SJCRH30 (cell line): ENCODE measurements at regions not wholly inside any gene's neighbourhood (a gene's known extent, or its start where the extent isn't known, plus 50 kb on each side); places are given as distances from the start of the nearest gene placed in this dataset.
"Not testable (repeated sequence)": the region's sequence is repeated elsewhere in the genome, so short reads cannot be mapped to it uniquely, and the experiment has no call there.

Source experiments
- DNase-seq, 2 experiments: peaks; one replicate each; pipeline ENCODE4 v3.0.0-alpha.2; 2015 to 2020
- H3K27ac ChIP-seq: fragments of 250-450 bp; sonication (Bioruptor Pico); 2 replicates; pipeline ENCODE4 v1.5.1; 2020; ENCODE audit warnings: mild to moderate bottlenecking, moderate library complexity
- H3K27me3 ChIP-seq: fragments of 250-450 bp; sonication (Bioruptor Pico); 2 replicates; pipeline ENCODE4 v1.5.1; 2020; ENCODE audit warnings: mild to moderate bottlenecking, moderate library complexity
- H3K36me3 ChIP-seq: fragments of 250-450 bp; sonication (Bioruptor Pico); 2 replicates; pipeline ENCODE4 v1.5.1; 2020; ENCODE audit warnings: mild to moderate bottlenecking, moderate library complexity
- H3K4me1 ChIP-seq: fragments of 250-450 bp; sonication (Bioruptor Pico); 2 replicates; pipeline ENCODE4 v1.5.1; 2020; ENCODE audit warnings: mild to moderate bottlenecking, moderate library complexity
- H3K4me3 ChIP-seq: fragments of 250-450 bp; sonication (Bioruptor Pico); 2 replicates; pipeline ENCODE4 v1.5.1; 2020; ENCODE audit warnings: mild to moderate bottlenecking, moderate library complexity
- H3K9me3 ChIP-seq: fragments of 250-450 bp; sonication (Bioruptor Pico); replicated peaks from 2 replicates; pipeline ENCODE4 v1.5.1; 2020; ENCODE audit warnings: mild to moderate bottlenecking, moderate library complexity

DNA sequence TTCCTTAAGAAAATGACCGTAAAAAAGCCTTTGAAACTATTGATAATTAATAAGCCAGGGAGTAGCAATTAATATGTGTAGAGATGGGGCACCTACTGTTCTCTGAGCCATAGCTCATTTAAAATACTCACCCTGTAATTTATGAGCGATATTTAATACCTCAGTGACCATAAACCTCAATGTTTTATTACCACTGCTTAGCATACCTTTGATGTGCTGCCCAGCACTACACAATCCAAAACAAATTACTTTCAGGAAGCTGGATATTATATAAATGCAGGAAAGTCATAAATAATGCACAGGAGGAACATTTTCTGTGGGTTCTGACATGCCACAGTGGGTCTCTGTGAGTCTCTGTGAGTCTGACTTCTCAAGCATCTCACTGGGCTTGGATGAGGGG is 166.1 kb upstream of the RPL34 start:
- Histone ChIP-seq H3K36me3 (no peaks in the 10 kb centered on the region), H3K27ac (no peak overlapping the region), H3K27me3 (no peaks in the 10 kb centered on the region), H3K4me1 (peaks cover 3% of the 10 kb centered on the region), H3K4me3 (no peak overlapping the region), H3K9me3 (no peaks in the 10 kb centered on the region)
- DNase-seq: no peak

DNA sequence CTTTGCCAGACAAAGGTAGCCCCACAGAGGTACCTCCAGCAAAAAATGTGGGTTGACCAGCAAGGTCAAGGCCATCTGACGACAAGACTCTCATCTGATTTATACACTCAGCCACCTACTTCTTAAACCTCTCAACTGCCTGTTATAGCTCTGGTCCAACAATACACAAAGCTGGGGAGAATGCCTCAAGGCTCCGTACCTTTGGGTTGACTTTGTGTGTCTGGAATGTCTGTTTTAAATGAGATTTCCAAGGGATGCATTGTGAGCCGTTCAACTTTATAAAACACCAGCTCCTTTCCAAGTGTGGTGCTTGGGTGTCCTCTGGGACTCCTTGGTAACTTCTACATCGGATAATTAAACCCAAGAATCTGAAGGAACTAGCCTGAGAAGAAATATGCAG is 167.0 kb upstream of the RPL34 start:
- no peaks in the 10 kb centered on the region for H3K9me3 ChIP-seq
- DNase-seq: no peak
- H3K36me3 ChIP-seq: no peaks in the 10 kb centered on the region
- no peak overlapping the region for H3K27ac ChIP-seq
- H3K27me3 ChIP-seq: no peaks in the 10 kb centered on the region
- H3K4me3 ChIP-seq: no peak overlapping the region
- H3K4me1 ChIP-seq: peaks cover 6% of the 10 kb centered on the region

DNA sequence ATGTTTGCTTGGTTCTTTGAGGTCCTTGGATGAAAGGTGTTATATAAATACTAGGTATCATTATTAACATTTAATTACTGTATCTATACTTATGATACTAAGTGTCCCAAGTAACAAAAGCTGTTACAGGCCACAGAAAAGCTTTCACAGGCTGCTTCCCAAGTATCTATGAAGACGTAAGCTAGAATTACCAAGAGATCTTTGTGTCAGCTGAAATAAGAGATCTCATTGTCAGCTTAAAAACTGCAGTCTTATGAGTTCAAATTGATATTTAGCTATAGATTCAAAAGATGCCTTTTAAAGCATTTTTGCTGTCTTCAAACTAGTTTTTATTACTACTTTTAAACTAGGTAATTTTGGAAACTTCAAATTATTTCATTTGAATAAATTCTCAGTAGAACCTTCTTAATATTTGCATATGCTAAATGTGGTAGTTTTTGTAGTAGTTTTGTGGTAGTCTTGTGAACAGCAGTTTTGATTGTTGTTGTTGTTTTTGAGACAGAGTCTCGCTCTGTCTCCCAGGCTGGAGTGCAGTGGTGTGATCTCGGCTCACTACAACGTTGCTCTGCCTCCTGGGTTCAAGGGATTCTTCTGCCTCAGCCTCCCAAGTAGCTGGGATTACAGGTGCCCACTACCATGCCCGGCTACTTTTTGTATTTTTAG is 170.0 kb upstream of the RPL34 start:
- no peak overlapping the region for H3K27ac ChIP-seq
- no peaks in the 10 kb centered on the region for H3K9me3 ChIP-seq
- no peaks in the 10 kb centered on the region for H3K36me3 ChIP-seq
- no peak overlapping the region for H3K4me3 ChIP-seq
- no peak for DNase-seq
- no peaks in the 10 kb centered on the region for H3K27me3 ChIP-seq
- peaks cover 21% of the 10 kb centered on the region for H3K4me1 ChIP-seq

DNA sequence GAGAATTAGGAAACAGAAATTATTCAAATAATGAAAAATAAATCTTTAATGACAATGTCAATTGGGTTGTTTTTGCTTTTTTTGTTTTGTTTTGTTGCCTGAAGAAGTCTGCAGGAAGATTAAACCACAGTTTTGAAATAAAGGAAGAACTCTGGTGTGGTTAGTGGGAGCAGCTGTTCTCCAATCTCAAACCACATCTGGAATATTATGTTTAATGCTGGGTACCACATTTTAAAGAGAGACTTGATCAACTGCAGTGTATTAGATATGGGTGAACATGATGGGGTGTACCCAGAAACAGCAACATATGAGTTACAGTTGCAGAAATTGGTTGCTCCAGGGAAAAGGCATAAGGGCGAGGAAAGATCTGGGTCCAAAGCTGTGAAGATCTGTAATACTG is 171.2 kb upstream of the RPL34 start:
- DNase-seq: peak in 1 of 2 experiments; percentile 57
- Histone ChIP-seq H3K27ac (no peak overlapping the region), H3K27me3 (no peaks in the 10 kb centered on the region), H3K4me1 (peaks cover 21% of the 10 kb centered on the region), H3K4me3 (no peak overlapping the region), H3K9me3 (no peaks in the 10 kb centered on the region), H3K36me3 (no peaks in the 10 kb centered on the region)

DNA sequence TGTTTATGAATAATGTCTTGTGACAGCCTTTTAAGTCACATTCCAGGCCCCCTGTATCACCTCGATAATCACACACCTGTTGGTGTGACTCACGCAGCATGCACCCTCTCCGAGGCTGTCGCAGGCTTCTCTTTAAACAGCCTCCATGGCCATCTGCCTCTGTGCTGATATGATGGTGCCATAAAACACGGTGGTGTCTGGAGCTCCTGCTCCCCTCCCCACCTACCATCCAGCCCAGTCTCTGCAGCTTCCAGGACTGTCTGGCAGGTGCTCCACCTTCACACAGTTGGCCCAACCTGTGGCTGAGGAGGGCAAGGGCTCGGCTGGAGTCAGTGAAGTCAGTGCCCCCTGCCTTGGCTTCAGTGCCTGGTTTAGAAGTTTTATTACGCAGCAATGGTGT is 173.8 kb upstream of the RPL34 start:
- H3K27me3 ChIP-seq: no peaks in the 10 kb centered on the region
- peaks cover 21% of the 10 kb centered on the region for H3K4me1 ChIP-seq
- H3K36me3 ChIP-seq: no peaks in the 10 kb centered on the region
- no peak overlapping the region for H3K4me3 ChIP-seq
- no peaks in the 10 kb centered on the region for H3K9me3 ChIP-seq
- peak; percentile 32 to 55 for DNase-seq
- no peak overlapping the region for H3K27ac ChIP-seq

DNA sequence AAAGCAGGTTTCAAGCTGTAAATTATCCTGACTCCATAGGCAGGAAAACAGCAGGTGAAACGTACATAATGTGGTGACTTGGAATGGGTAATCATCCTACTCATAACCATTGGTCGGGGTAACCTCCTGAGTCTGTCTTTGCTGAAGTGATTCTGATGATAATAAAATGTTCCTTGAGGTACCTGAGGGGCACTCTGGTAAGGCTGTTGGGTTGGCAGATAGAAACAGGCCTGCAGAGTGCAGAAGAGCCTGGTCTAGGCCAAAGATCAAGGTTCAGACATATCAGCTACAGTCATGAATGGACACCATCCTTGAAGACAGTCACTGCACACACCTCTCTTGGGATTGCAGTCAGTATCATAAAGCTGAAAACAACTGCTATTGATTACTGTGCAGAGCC is 174.7 kb upstream of the RPL34 start:
- H3K4me1 ChIP-seq: peaks cover 21% of the 10 kb centered on the region
- no peak overlapping the region for H3K27ac ChIP-seq
- no peaks in the 10 kb centered on the region for H3K36me3 ChIP-seq
- no peaks in the 10 kb centered on the region for H3K27me3 ChIP-seq
- H3K9me3 ChIP-seq: no peaks in the 10 kb centered on the region
- DNase-seq: no peak
- H3K4me3 ChIP-seq: no peak overlapping the region

DNA sequence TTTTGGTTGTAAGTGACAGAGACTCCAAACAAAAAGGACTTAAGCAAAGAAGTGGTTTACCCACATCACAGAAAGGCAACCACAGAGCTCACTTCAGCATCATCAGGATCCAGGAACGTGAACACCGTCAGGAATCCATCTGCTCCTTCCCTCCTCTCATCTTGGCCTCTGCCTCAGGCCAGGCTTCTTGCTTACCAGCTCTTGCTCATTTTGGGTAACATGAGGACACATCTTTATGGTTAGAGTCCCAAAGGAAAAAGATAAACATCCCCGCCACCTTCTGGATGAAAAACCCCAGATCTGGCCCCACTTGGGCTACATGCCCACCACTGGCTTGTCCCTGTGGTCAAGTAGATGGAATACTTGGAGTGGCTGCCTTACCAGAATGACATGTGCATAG is 176.8 kb upstream of the RPL34 start:
- H3K4me1 ChIP-seq: peaks cover 15% of the 10 kb centered on the region
- H3K27ac ChIP-seq: no peak overlapping the region
- DNase-seq: no peak
- no peak overlapping the region for H3K4me3 ChIP-seq
- H3K36me3 ChIP-seq: no peaks in the 10 kb centered on the region
- no peaks in the 10 kb centered on the region for H3K27me3 ChIP-seq
- no peaks in the 10 kb centered on the region for H3K9me3 ChIP-seq

DNA sequence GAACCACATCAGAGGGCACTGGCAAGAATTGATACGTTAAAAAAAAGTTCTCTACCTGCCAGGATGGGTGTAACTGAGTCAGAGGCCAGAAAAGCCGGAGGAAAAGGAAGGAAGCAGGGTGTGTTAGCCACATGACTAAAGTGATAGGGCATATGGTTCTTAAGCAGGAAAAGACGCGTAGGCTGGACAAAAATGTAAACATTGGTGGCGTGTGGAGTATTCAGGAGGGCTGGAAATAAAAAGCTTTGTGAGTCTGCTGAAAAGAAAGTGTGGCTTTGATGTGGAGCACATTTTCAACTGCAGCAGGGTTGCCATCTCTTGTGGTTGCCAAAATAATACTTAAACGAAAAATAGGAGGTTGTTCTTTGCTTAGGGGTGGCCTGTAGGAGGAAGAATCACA is 186.5 kb upstream of the RPL34 start:
- Histone ChIP-seq H3K9me3 (no peaks in the 10 kb centered on the region), H3K4me1 (no peaks in the 10 kb centered on the region), H3K4me3 (no peak overlapping the region), H3K27ac (no peak overlapping the region), H3K27me3 (no peaks in the 10 kb centered on the region), H3K36me3 (no peaks in the 10 kb centered on the region)
- no peak for DNase-seq

DNA sequence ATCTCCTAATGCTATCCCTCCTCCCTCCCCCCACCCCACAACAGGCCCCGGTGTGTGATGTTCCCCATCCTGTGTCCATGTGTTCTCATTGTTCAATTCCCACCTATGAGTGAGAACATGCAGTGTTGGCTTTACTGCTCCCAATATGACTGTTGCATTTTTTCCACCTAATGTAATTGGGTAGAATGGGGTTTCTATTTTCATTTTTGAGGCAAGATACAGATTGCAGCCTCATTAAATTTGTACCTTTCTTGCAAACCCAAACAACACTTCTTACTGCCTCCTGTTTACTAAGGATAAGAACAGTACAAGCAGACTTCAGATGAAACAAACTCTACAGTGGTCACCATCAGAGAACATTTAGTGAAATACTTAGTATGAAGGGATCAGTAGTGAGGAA is 187.0 kb upstream of the RPL34 start:
- H3K36me3 ChIP-seq, DNase-seq, H3K27me3 ChIP-seq, H3K4me1 ChIP-seq, H3K4me3 ChIP-seq, H3K27ac ChIP-seq, H3K9me3 ChIP-seq: not testable (repeated sequence)

DNA sequence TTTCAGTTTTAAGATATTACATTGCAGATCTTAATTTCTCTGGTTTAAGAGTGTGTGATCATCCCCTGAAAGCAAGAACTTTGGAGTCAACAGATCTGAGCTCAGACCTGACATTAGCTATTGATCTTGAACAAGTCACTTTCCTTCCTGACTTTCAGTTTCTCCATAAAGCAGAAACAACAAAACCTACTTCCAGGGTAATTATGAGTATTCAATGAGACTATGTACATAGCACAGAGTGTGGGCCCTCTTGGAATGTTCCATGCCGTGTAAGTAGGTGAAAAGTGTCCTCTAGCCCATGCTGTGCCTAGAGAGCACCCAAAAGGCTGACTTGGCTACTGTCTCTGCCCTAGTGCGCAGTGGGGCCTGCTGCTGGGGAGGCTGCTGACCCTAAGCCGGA is 188.0 kb upstream of the RPL34 start:
- DNase-seq: no peak
- H3K27me3 ChIP-seq: no peaks in the 10 kb centered on the region
- H3K9me3 ChIP-seq: no peaks in the 10 kb centered on the region
- no peaks in the 10 kb centered on the region for H3K4me1 ChIP-seq
- H3K27ac ChIP-seq: no peak overlapping the region
- no peak overlapping the region for H3K4me3 ChIP-seq
- H3K36me3 ChIP-seq: no peaks in the 10 kb centered on the region

DNA sequence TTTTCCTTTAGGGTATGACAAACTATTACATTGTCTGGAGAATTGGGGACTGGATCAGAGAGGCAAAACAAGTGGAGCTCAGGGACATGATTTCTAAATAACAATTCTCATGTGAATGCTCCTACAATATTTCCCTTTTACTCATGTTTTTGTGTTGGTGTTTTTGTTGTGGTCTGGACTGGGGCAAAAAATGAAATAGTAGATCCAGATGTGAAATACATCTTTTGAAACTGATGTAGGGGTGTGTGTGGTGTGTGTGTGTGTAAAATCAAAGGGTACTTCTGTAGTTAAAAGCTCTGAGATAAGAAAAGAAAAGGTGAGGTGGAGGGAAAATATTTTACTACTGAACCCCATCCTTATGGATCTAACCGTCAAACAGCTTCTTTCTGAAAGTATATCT is 188.4 kb upstream of the RPL34 start:
- H3K27me3 ChIP-seq: no peaks in the 10 kb centered on the region
- no peak overlapping the region for H3K27ac ChIP-seq
- H3K4me3 ChIP-seq: no peak overlapping the region
- H3K36me3 ChIP-seq: no peaks in the 10 kb centered on the region
- no peaks in the 10 kb centered on the region for H3K4me1 ChIP-seq
- DNase-seq: no peak
- no peaks in the 10 kb centered on the region for H3K9me3 ChIP-seq

DNA sequence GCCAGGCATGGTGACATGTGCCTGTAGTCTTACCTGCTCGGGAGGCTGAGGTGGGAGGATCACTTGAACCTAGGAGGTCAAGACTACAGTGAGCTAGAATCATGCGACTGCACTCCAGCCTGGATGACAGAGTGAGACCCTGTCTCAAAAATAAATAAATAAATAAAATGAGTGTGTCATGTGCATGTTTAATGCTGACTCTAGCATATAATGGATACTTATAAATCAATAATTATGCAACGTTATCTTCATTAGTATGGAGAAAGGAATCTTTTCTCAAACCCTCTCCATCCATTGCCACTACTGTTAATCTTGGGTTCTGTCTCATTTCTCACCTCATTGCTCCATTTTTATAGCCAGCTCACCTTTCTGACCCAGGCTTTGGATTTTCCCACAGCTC is 189.5 kb upstream of the RPL34 start:
- Histone ChIP-seq H3K4me3 (no peak overlapping the region), H3K4me1 (no peaks in the 10 kb centered on the region), H3K27ac (no peak overlapping the region), H3K36me3 (no peaks in the 10 kb centered on the region), H3K27me3 (no peaks in the 10 kb centered on the region), H3K9me3 (no peaks in the 10 kb centered on the region)
- DNase-seq: no peak

DNA sequence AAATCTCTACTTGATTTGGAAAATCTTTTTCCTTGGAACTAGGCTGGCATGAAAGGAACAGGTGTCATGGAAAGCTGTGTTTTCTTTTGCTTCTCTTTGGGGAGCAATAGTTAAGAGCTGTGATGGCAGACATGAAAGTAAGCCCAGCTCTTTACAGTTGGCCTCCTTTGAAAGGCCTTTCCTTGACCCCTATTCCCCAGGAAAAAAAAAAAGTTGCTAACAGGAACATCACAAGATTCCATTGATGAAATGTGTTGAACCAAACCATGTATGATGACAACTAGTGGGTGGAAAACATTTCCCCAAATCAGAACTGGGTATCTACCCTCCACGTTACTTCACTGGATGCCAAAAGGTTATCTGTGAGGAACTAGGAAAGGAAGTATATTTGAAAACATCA is 190.7 kb upstream of the RPL34 start:
- Histone ChIP-seq H3K36me3 (no peaks in the 10 kb centered on the region), H3K27ac (no peak overlapping the region), H3K4me3 (no peak overlapping the region), H3K4me1 (no peaks in the 10 kb centered on the region), H3K9me3 (no peaks in the 10 kb centered on the region), H3K27me3 (no peaks in the 10 kb centered on the region)
- no peak for DNase-seq

DNA sequence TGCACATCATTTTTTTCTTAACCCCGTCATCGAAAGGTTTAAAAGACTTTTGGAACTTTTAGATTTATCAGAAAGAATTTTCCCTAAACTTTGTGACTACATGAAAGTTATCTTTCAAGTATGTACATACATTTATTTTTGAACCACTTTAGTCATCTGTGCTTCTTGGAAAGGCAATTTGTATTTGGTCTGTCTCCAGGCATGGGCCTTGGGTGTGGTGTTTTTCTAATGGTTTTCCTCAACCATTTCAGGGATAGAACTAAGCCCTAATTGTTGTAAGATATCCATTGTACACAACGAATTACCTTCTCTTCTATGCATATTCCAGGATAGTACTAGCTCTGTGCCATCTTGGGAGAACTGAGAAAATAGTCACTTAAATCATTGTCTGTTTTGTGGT is 191.5 kb upstream of the RPL34 start:
- Histone ChIP-seq H3K9me3 (no peaks in the 10 kb centered on the region), H3K27ac (no peak overlapping the region), H3K27me3 (no peaks in the 10 kb centered on the region), H3K4me3 (no peak overlapping the region), H3K36me3 (no peaks in the 10 kb centered on the region), H3K4me1 (no peaks in the 10 kb centered on the region)
- no peak for DNase-seq

DNA sequence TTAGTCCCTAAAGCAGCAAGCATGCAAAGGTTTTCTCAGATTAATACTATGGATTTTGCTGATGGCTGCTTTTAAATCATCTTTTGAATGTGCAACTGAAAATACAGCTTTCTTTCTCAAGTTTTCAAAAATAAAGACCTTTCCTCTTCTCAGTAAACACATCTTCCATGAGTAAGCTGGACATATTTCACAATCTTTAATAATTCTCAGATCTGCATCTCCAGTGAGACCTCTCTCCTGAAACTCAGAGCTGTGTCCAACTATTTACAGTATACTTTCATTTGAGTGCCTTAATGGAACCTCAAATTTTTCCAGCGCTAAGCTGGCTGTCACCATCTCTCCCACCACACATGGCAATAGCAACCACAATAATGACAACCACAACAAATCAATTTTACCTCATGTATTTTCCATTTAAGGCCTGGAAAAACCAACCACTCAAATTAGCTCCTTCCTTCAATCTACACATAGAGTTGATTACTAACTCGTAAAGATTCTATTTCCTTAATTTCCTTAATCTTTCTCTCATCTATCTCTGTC is 192.4 kb upstream of the RPL34 start:
- H3K27me3 ChIP-seq: no peaks in the 10 kb centered on the region
- no peak overlapping the region for H3K27ac ChIP-seq
- no peak overlapping the region for H3K4me3 ChIP-seq
- no peaks in the 10 kb centered on the region for H3K36me3 ChIP-seq
- DNase-seq: no peak
- H3K9me3 ChIP-seq: no peaks in the 10 kb centered on the region
- no peaks in the 10 kb centered on the region for H3K4me1 ChIP-seq

DNA sequence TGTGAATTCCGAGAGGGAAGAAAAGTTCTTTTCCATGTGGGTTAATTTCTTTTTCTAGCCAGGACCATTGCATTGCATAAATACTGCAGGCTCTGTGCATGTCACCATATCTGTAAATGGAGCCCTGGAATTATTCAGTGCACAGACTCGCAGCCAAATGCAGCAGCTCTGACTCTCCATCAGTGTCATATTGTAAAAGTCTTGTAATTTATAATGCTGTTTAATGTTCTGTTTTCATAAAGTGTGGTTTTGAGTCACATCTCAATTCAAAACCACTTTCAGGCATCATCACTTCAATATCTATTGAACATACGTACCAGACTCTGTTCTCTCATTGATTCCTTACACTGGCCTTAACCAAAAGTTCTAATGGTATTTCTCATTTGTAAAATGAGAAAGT is 193.9 kb upstream of the RPL34 start:
- no peaks in the 10 kb centered on the region for H3K27me3 ChIP-seq
- H3K36me3 ChIP-seq: no peaks in the 10 kb centered on the region
- no peak overlapping the region for H3K4me3 ChIP-seq
- no peak for DNase-seq
- no peak overlapping the region for H3K27ac ChIP-seq
- no peaks in the 10 kb centered on the region; the same call in 1 of the 2 replicates for H3K9me3 ChIP-seq
- no peaks in the 10 kb centered on the region for H3K4me1 ChIP-seq
